Right cardiac atrium (tissue), 5 donors: ENCODE measurements at regions not wholly inside any gene's neighbourhood (a gene's known extent, or its start where the extent isn't known, plus 50 kb on each side); places are given as distances from the start of the nearest gene placed in this dataset.

Experiments used
- ATAC-seq, 2 donors: fragments of 200-7000 bp; cut with Tn5 transposase; one replicate each; pipeline versions ENCODE4 v1.8.0 to v1.9.1; 2020; ENCODE audit warnings: moderate library complexity in 2 of 2, mild to moderate bottlenecking in 1 of 2
- DNase-seq, 3 donors: peaks; one replicate each; pipeline ENCODE4 v3.0.0-alpha.2; 2020
- H3K27ac ChIP-seq: one replicate; pipeline ENCODE4 v1.5.1; 2013; ENCODE audit warnings: mild to moderate bottlenecking, low read length, control low read depth, moderate library complexity
- H3K27me3 ChIP-seq: one replicate; pipeline ENCODE4 v1.6.1; 2013; ENCODE audit not compliant: control insufficient read depth, insufficient read depth
- H3K4me1 ChIP-seq: one replicate; pipeline ENCODE4 v1.6.1; 2013; ENCODE audit warnings: low read length; ENCODE audit not compliant: control insufficient read depth, insufficient read depth
- H3K4me3 ChIP-seq: one replicate; pipeline ENCODE4 v1.5.1; 2013; ENCODE audit warnings: low read length, control low read depth
- H3K9me3 ChIP-seq: one replicate; pipeline ENCODE4 v1.6.1; 2013; ENCODE audit warnings: low read length; ENCODE audit not compliant: control insufficient read depth
- WGBS: extraction: QIAGEN DNeasy Blood & Tissue Kit; methylation state at CpG from one replicate; pipeline ENCODE4 v1.1.7; 2013; 5-methylcytosine and 5-hydroxymethylcytosine counted together
- intact Hi-C, 4 donors: fragments of 100-400 bp; cut with DNase I; formaldehyde crosslinking; loops; one replicate each; pipeline versions ENCODE4 v1.11.0 to v1.14.0; 2022 to 2023
- donor health status: healthy with polysubstance abuse.
- donor health status: DM: no; HTN: yes; CAD: no.
- donor health status: DM: no; HTN: no; CAD: no.
- donor health status: DM: no; HTN: yes; CAD: no; lungs with severe emphysema.
- donor health status: DM: yes; HTN: yes; CAD: no.

GRCh38 chr2:15031745-15032240, 399.3 kb downstream of the LRATD1 start:
- H3K9me3 ChIP-seq, result no peaks in the 10 kb centered on the region
- ATAC-seq (no peak), DNase-seq (no peak)
- no peaks in the 10 kb centered on the region for H3K27me3 ChIP-seq
- intact Hi-C loops, result no loop called here
- 73% methylated on average over 4 of the region's 4 CpGs for whole genome bisulfite sequencing
- no peak overlapping the region for H3K4me3 ChIP-seq
- no peak overlapping the region for H3K27ac ChIP-seq
- H3K4me1 ChIP-seq, result no peaks in the 10 kb centered on the region

GRCh38 chr2:15034246-15034645, 401.7 kb downstream of the LRATD1 start:
- Histone ChIP-seq H3K4me1 (no peaks in the 10 kb centered on the region), H3K27me3 (no peaks in the 10 kb centered on the region), H3K4me3 (no peak overlapping the region), H3K9me3 (no peaks in the 10 kb centered on the region), H3K27ac (no peak overlapping the region)
- ATAC-seq, result no peak
- DNase-seq, result no peak
- intact Hi-C loops, result no loop called here
- WGBS, result 55% methylated on average over 2 of the region's 2 CpGs

GRCh38 chr2:15034860-15035259, 402.3 kb downstream of the LRATD1 start:
- intact Hi-C loops, result no loop called here
- no peak for DNase-seq
- no peak overlapping the region for H3K4me3 ChIP-seq
- no peak for ATAC-seq
- WGBS, result 68% methylated on average over 2 of the region's 2 CpGs
- no peaks in the 10 kb centered on the region for H3K4me1 ChIP-seq
- H3K9me3 ChIP-seq, result no peaks in the 10 kb centered on the region
- no peak overlapping the region for H3K27ac ChIP-seq
- no peaks in the 10 kb centered on the region for H3K27me3 ChIP-seq

DNA sequence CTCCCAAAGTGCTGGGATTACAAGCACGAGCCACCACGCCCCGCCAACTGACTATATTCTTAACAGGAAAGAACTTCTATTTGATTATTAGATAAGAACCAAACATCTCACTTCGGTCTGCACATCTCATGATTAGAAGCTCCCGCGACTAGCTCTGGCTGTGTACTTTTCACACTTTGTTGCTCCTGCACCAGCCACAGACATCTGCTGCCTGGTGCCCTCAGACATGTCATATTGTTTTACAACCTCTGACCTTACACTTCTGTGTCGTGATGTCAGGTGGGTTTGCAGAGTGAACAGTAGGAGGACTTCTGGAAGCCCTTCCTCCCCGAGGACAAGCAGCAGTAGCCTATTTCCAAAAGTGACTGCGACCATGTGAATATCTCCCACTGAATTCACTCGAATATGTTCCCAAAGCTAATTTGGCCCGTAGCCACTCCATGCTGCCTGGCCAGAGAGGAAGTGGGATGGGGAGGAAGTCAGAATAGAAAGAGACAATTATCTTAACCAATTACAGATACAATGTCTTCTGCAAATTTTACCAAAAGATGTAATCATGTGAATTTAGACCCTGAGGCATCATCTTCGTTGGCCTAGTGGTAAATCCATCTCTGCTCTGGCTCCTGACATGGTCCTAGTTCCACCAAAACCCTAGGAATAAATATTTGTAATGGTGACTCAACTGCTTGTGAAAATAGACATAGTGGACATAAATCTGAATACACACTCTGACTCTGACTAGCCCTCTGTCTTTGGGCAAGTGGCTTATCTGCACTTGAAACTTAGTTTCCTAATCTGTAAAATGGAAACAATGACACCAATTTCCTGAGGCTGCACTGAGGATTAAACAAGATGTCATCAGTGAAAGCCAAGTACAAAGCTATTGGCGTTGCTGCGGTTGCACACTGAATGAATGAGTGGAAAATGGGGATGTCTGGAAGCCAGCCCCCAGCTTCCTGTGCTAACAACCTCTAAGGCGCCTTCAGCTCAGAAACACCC, 406.1 kb downstream of the LRATD1 start:
- H3K27ac ChIP-seq, result no peak overlapping the region
- no peak for ATAC-seq
- 51% methylated on average over 15 of the region's 15 CpGs for WGBS
- no peaks in the 10 kb centered on the region for H3K27me3 ChIP-seq
- intact Hi-C loops, result no loop called here
- no peaks in the 10 kb centered on the region for H3K9me3 ChIP-seq
- no peak for DNase-seq
- H3K4me1 ChIP-seq, result no peaks in the 10 kb centered on the region
- H3K4me3 ChIP-seq, result no peak overlapping the region

DNA sequence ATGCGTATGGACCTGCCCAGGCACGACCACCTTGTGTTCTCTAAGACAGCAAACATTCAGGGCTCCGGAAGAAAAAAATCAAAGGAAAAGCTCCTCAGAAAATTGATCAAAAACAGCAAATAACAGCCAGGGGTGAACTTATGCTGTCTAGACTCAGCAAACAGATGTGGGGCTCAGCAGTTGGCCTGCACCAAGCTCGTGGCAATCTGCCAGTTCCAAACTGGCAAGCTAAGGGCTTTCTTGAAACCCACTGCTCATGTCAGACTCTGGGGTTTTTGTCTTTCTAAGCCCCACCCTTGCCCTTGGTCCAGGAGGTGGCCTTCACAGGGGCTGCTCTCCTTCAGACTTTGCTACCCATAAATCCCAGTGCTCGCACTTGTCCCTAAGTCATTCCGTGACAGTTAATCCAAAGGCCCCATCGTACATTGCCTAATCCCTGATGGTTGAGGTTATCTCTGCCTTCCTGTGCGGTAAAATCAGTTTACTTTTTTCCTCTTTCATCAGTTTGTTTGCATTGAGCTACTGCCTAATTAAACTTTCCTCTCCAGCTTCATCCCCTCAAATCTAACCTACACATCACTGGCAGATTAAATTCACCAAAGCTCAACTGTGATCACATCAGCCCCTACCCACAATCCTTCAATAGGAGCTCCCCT, 408.0 kb downstream of the LRATD1 start:
- H3K4me1 ChIP-seq, result no peaks in the 10 kb centered on the region
- H3K9me3 ChIP-seq, result no peaks in the 10 kb centered on the region
- WGBS, result 76% methylated on average over 8 of the region's 8 CpGs
- H3K27ac ChIP-seq, result no peak overlapping the region
- ATAC-seq, result no peak
- no peaks in the 10 kb centered on the region for H3K27me3 ChIP-seq
- intact Hi-C loops, result no loop called here
- DNase-seq, result no peak
- H3K4me3 ChIP-seq, result no peak overlapping the region

- H3K4me3 ChIP-seq, result no peak overlapping the region
- no peaks in the 10 kb centered on the region for H3K27me3 ChIP-seq
- H3K9me3 ChIP-seq, result no peaks in the 10 kb centered on the region
- DNase-seq (no peak), ATAC-seq (peak in 1 of 2 donors; percentile 60)
- 38% methylated on average over 5 of the region's 5 CpGs for WGBS
- intact Hi-C loops, result no loop called here
- no peak overlapping the region for H3K27ac ChIP-seq
- H3K4me1 ChIP-seq, result no peaks in the 10 kb centered on the region
These were observed 408.9 kb downstream of the LRATD1 start for GRCh38 chr2:15041429-15041837.

- Histone ChIP-seq H3K27ac (no peak overlapping the region), H3K4me3 (no peak overlapping the region), H3K27me3 (no peaks in the 10 kb centered on the region), H3K9me3 (no peaks in the 10 kb centered on the region), H3K4me1 (no peaks in the 10 kb centered on the region)
- DNase-seq, result peak in 1 of 3 donors; percentile 16
- WGBS, result 67% methylated on average over 6 of the region's 6 CpGs
- ATAC-seq, result no peak
- intact Hi-C loops, result no loop called here
These were observed 410.3 kb downstream of the LRATD1 start for GRCh38 chr2:15042801-15043217.

DNA sequence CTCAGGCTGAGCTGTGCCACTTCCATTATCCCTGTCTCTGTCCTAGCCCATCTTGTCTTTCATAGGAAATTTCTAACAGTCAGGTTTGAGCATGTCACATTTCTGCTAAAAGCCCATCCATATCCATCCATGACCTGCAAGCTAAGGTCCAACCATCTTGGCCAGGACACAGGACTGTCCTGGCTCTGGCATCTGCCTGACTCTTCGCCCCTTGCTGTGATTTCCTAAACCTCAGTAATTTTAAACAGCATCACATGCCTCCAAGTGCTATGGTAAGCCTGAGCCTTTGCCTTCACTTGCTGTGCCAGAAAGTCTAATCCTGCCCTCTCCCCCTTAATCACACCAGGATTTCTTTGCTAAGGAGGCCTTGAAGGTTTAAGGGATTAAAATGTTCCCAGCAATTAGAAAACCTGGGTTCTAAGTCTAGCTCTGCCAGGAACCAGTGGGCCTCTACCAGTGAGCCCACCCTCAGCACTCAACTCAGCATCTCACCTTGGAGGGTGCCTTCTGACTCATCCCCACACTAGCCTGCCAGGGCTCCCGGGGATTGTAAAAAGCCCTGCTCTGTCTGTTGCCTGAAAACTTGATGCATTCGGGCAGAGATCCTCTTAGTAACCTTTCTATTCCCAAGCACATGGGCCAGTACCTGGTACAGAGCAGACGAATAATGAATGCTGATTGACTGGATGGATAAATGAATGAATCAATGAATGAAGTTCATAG, 411.0 kb downstream of the LRATD1 start:
- no peaks in the 10 kb centered on the region for H3K27me3 ChIP-seq
- no peak overlapping the region for H3K4me3 ChIP-seq
- no peak overlapping the region for H3K27ac ChIP-seq
- WGBS, result 40% methylated on average over 4 of the region's 4 CpGs
- no peaks in the 10 kb centered on the region for H3K4me1 ChIP-seq
- no peak for ATAC-seq
- DNase-seq, result no peak
- H3K9me3 ChIP-seq, result no peaks in the 10 kb centered on the region
- intact Hi-C loops, result no loop called here

- Histone ChIP-seq H3K4me1 (no peaks in the 10 kb centered on the region), H3K9me3 (no peaks in the 10 kb centered on the region), H3K27ac (no peak overlapping the region), H3K27me3 (no peaks in the 10 kb centered on the region), H3K4me3 (no peak overlapping the region)
- 78% methylated on average over 4 of the region's 4 CpGs for WGBS
- no peak for DNase-seq
- ATAC-seq, result no peak
- intact Hi-C loops, result no loop called here
These were observed 412.5 kb downstream of the LRATD1 start for GRCh38 chr2:15045054-15045453.

DNA sequence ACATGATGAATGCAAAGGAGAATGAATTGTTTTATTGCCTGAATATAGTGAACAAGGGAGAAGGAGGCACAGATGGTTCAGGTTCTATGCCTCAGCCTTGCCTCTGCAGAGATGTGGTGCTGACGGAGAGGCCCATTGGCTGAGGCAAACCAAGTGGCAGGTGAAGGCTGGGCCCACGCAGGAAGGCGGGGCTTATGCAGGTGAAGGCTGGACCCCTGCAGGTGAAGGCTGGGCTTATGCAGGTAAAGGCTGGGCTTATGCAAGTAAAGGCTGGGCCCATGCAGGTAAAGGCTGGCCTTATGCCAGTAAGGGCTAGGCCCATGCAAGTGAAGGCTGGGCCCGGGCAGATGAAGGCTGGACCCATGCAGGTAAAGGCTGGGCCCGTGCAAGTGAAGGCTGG, 414.7 kb downstream of the LRATD1 start:
- DNase-seq (no peak), ATAC-seq (no peak)
- Histone ChIP-seq H3K27me3 (no peaks in the 10 kb centered on the region), H3K27ac (no peak overlapping the region), H3K4me1 (no peaks in the 10 kb centered on the region), H3K9me3 (no peaks in the 10 kb centered on the region), H3K4me3 (no peak overlapping the region)
- 69% methylated on average over 5 of the region's 5 CpGs for WGBS
- intact Hi-C loops, result no loop called here

DNA sequence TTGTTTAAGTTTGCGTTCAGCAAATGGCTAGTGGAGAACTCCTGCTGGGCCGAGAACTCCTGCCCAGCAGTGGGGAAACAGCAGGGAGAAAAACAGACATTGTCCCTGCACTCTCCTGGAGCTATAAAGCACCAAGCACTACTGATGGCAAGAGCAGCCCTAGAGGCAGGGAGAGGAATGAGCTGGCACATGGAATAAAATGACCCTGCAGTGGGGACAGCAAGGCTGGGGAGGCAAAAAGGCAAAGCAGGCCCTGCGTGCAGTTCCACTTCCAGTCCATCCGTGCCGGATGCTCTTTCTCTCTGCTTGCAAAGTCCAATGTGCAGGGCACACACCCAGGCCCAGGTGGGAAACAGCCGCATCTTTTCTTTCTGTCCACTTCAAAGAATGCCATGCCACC, 415.5 kb downstream of the LRATD1 start:
- WGBS, result 94% methylated on average over 6 of the region's 6 CpGs
- Histone ChIP-seq H3K27ac (no peak overlapping the region), H3K4me3 (no peak overlapping the region), H3K9me3 (no peaks in the 10 kb centered on the region), H3K27me3 (no peaks in the 10 kb centered on the region), H3K4me1 (no peaks in the 10 kb centered on the region)
- ATAC-seq (no peak), DNase-seq (no peak)
- intact Hi-C loops, result no loop called here
